Stimulated activated CD4-positive, alpha-beta T cell treated with anti-CD3 and anti-CD28 coated beads, Interleukin-4, amount 100 ng/mL, for 1 hour (primary cell): ENCODE measurements at regions not wholly inside any gene's neighbourhood (a gene's known extent, or its start where the extent isn't known, plus 50 kb on each side); places are given as distances from the start of the nearest gene placed in this dataset.
"Not testable (repeated sequence)": the region's sequence is repeated elsewhere in the genome, so short reads cannot be mapped to it uniquely, and the experiment has no call there.

ENCODE experiments used
- DNase-seq: peaks from one replicate; pipeline ENCODE4 v3.0.0-alpha.2; 2020

- no peak for DNase-seq
Measured at GRCh38 chr4:153079857-153080391, 124.3 kb upstream of the TRIM2 start.

- DNase-seq, result no peak
Measured at GRCh38 chr4:153081006-153081580, 123.2 kb upstream of the TRIM2 start.

GRCh38 chr4:153081693-153082092 lies 122.5 kb upstream of the TRIM2 start:
- no peak for DNase-seq

- no peak for DNase-seq
Measured at GRCh38 chr4:153082322-153083301, 121.6 kb upstream of the TRIM2 start.

- peak; percentile 19 for DNase-seq
Measured at GRCh38 chr4:153083447-153083947, 120.7 kb upstream of the TRIM2 start.

- no peak for DNase-seq
Measured at GRCh38 chr4:153084224-153084979, 119.8 kb upstream of the TRIM2 start.

- DNase-seq, result peak; percentile 86
Measured at GRCh38 chr4:153084980-153085630, 119.1 kb upstream of the TRIM2 start.

GRCh38 chr4:153087671-153088194 lies 116.5 kb upstream of the TRIM2 start:
- no peak for DNase-seq

GRCh38 chr4:153089742-153090141 lies 114.5 kb upstream of the TRIM2 start:
- no peak for DNase-seq

- no peak for DNase-seq
Measured at GRCh38 chr4:153090181-153090580, 114.1 kb upstream of the TRIM2 start.

GRCh38 chr4:153090670-153091385 lies 113.4 kb upstream of the TRIM2 start:
- no peak for DNase-seq

GRCh38 chr4:153093396-153093795 lies 110.8 kb upstream of the TRIM2 start:
- no peak for DNase-seq

GRCh38 chr4:153093802-153094201 lies 110.4 kb upstream of the TRIM2 start:
- no peak for DNase-seq

- no peak for DNase-seq
Measured at GRCh38 chr4:153094435-153094834, 109.8 kb upstream of the TRIM2 start.

- no peak for DNase-seq
Measured at GRCh38 chr4:153095448-153096204, 108.6 kb upstream of the TRIM2 start.

- no peak for DNase-seq
Measured at GRCh38 chr4:153096344-153096743, 107.9 kb upstream of the TRIM2 start.

GRCh38 chr4:153098427-153098826 lies 105.8 kb upstream of the TRIM2 start:
- no peak for DNase-seq

GRCh38 chr4:153099391-153100140 lies 104.7 kb upstream of the TRIM2 start:
- DNase-seq, result no peak

GRCh38 chr4:153106736-153107135 lies 97.5 kb upstream of the TRIM2 start:
- not testable (repeated sequence) for DNase-seq

GRCh38 chr4:153107246-153107645 lies 97.0 kb upstream of the TRIM2 start:
- no peak for DNase-seq
